H9 (cell line): ENCODE measurements at regions not wholly inside any gene's neighbourhood (a gene's known extent, or its start where the extent isn't known, plus 50 kb on each side); places are given as distances from the start of the nearest gene placed in this dataset.

Source experiments
- DNase-seq: peaks from one replicate; pipeline ENCODE4 v3.0.0-alpha.2; 2017
- H2AFZ ChIP-seq: one replicate; pipeline ENCODE4 v1.6.1; 2013; ENCODE audit warnings: mild to moderate bottlenecking, low read length, control low read depth, moderate library complexity
- H2AK5ac ChIP-seq: 2 replicates; pipeline ENCODE4 v1.6.1; 2013; ENCODE audit warnings: low read length, control low read depth, mixed read lengths; ENCODE audit not compliant: insufficient read length
- H2BK120ac ChIP-seq: one replicate; pipeline ENCODE4 v1.6.1; 2013; ENCODE audit warnings: low read depth, mild to moderate bottlenecking, low read length, control low read depth, inconsistent platforms; ENCODE audit not compliant: poor library complexity, severe bottlenecking
- H2BK12ac ChIP-seq: 2 replicates; pipeline ENCODE4 v1.6.1; 2013; ENCODE audit warnings: low read length, control low read depth, mixed read lengths, low read depth; ENCODE audit not compliant: insufficient read length
- H2BK15ac ChIP-seq: 2 replicates; pipeline ENCODE4 v1.6.1; 2013; ENCODE audit warnings: low read depth, low read length, control low read depth
- H2BK20ac ChIP-seq: one replicate; pipeline ENCODE4 v1.6.1; 2013; ENCODE audit warnings: low read depth, mild to moderate bottlenecking, low read length, control low read depth, inconsistent platforms; ENCODE audit not compliant: poor library complexity, severe bottlenecking
- H2BK5ac ChIP-seq: 2 replicates; pipeline ENCODE4 v1.6.1; 2013; ENCODE audit warnings: low read length, control low read depth, mixed read lengths; ENCODE audit not compliant: insufficient read length
- H3K14ac ChIP-seq: 2 replicates; pipeline ENCODE4 v1.6.1; 2013; ENCODE audit warnings: low read length, control low read depth; ENCODE audit not compliant: insufficient read depth
- H3K18ac ChIP-seq: 2 replicates; pipeline ENCODE4 v1.6.1; 2013; ENCODE audit warnings: low read depth, mild to moderate bottlenecking, mixed read lengths, low read length, control low read depth; ENCODE audit not compliant: insufficient read length
- H3K23ac ChIP-seq: 2 replicates; pipeline ENCODE4 v1.6.1; 2013; ENCODE audit warnings: low read length, control low read depth, mixed read lengths, low read depth; ENCODE audit not compliant: insufficient read length
- H3K23me2 ChIP-seq: 2 replicates; pipeline ENCODE4 v1.6.1; 2013; ENCODE audit warnings: low read depth, mild to moderate bottlenecking, mixed read lengths, low read length, control low read depth; ENCODE audit not compliant: insufficient read length, poor library complexity, severe bottlenecking
- H3K27ac ChIP-seq: 2 replicates; pipeline ENCODE4 v1.5.1; 2013; ENCODE audit warnings: low read length, control low read depth, mixed read lengths, low read depth; ENCODE audit not compliant: insufficient read length
- H3K27me3 ChIP-seq: 2 replicates; pipeline ENCODE4 v1.6.1; 2013; ENCODE audit warnings: low read length, control low read depth, inconsistent platforms; ENCODE audit not compliant: insufficient read depth
- H3K4ac ChIP-seq: 2 replicates; pipeline ENCODE4 v1.6.1; 2013; ENCODE audit warnings: low read depth, mild to moderate bottlenecking, control low read depth, inconsistent platforms, low read length, moderate library complexity
- H3K4me1 ChIP-seq: 2 replicates; pipeline ENCODE4 v1.6.1; 2013; ENCODE audit warnings: low read length, control low read depth, inconsistent platforms; ENCODE audit not compliant: insufficient read depth
- H3K4me2 ChIP-seq: 2 replicates; pipeline ENCODE4 v1.6.1; 2013; ENCODE audit warnings: low read length, control low read depth, mixed read lengths; ENCODE audit not compliant: insufficient read length, insufficient read depth
- H3K56ac ChIP-seq: 2 replicates; pipeline ENCODE4 v1.6.1; 2013; ENCODE audit warnings: low read depth, mild to moderate bottlenecking, mixed read lengths, low read length, control low read depth; ENCODE audit not compliant: insufficient read length
- H3K79me1 ChIP-seq: 2 replicates; pipeline ENCODE4 v1.6.1; 2013; ENCODE audit warnings: low read depth, mild to moderate bottlenecking, moderate library complexity, low read length, control low read depth, inconsistent platforms; ENCODE audit not compliant: insufficient read depth, poor library complexity, severe bottlenecking
- H3K79me2 ChIP-seq: 2 replicates; pipeline ENCODE4 v1.6.1; 2013; ENCODE audit warnings: low read length, control low read depth, inconsistent platforms; ENCODE audit not compliant: insufficient read depth
- H3K9ac ChIP-seq: 2 replicates; pipeline ENCODE4 v1.6.1; 2013; ENCODE audit warnings: low read length, control low read depth, mixed read lengths; ENCODE audit not compliant: insufficient read length; ENCODE audit errors: extremely low read depth
- H3K9me3 ChIP-seq: one replicate; pipeline ENCODE4 v1.6.1; 2013; ENCODE audit warnings: low read depth, low read length, inconsistent platforms; ENCODE audit not compliant: control insufficient read depth
- H3T11ph ChIP-seq: one replicate; pipeline ENCODE4 v1.6.1; 2013; ENCODE audit warnings: mild to moderate bottlenecking, low read length, control low read depth, inconsistent platforms
- H4K20me1 ChIP-seq: one replicate; pipeline ENCODE4 v1.6.1; 2013; ENCODE audit not compliant: control insufficient read depth, insufficient read length, insufficient read depth
- H4K5ac ChIP-seq: 2 replicates; pipeline ENCODE4 v1.6.1; 2013; ENCODE audit warnings: low read depth, mild to moderate bottlenecking, mixed read lengths, low read length, control low read depth; ENCODE audit not compliant: insufficient read length
- H4K8ac ChIP-seq: replicated peaks from 2 replicates; pipeline ENCODE4 v1.6.1; 2013; ENCODE audit warnings: low read length, control low read depth, mixed read lengths, low read depth; ENCODE audit not compliant: insufficient read length
- H4K91ac ChIP-seq: 2 replicates; pipeline ENCODE4 v1.6.1; 2013; ENCODE audit warnings: low read depth, mild to moderate bottlenecking, moderate library complexity, mixed read lengths, low read length, control low read depth; ENCODE audit not compliant: insufficient read length
- H3K27ac Mint-ChIP-seq, 3 experiments: 2 replicates in 2 of 3; 3 replicates in 1 of 3; pipeline ENCODE4 v1.8.0; 2020 to 2021; ENCODE audit warnings: mixed read lengths in 3 of 3, mild to moderate bottlenecking in 1 of 3, moderate library complexity in 1 of 3
- H3K27me3 Mint-ChIP-seq: 2 replicates; pipeline ENCODE4 v1.8.0; 2021; ENCODE audit warnings: low read depth, mild to moderate bottlenecking, moderate library complexity, mixed read lengths
- H3K36me3 Mint-ChIP-seq, 3 experiments: 2 replicates in 2 of 3; 3 replicates in 1 of 3; pipeline ENCODE4 v1.8.0; 2020 to 2021; ENCODE audit warnings: low read depth in 3 of 3, mixed read lengths in 3 of 3; ENCODE audit not compliant: insufficient read depth in 1 of 3
- H3K4me1 Mint-ChIP-seq, 2 experiments: 2 replicates each; pipeline ENCODE4 v1.8.0; 2020; ENCODE audit warnings: mixed read lengths in 2 of 2
- H3K4me3 Mint-ChIP-seq, 2 experiments: 2 replicates in 1 of 2; 3 replicates in 1 of 2; pipeline ENCODE4 v1.8.0; 2020 to 2021; ENCODE audit warnings: mild to moderate bottlenecking in 2 of 2, mixed read lengths in 2 of 2, moderate library complexity in 1 of 2
- H3K9me3 Mint-ChIP-seq, 2 experiments: 2 replicates in 1 of 2; 3 replicates in 1 of 2; pipeline ENCODE4 v1.8.0; 2020; ENCODE audit warnings: mild to moderate bottlenecking in 2 of 2, mixed read lengths in 2 of 2, moderate library complexity in 1 of 2
- WGBS: extraction: QIAGEN DNeasy Blood & Tissue Kit; methylation state at CpG from one replicate; pipeline ENCODE4 v1.1.7; 2013; ENCODE audit warnings: missing lambda C conversion rate, low lambda C conversion rate, mixed read lengths; ENCODE audit not compliant: insufficient read length; ENCODE audit errors: extremely low coverage; 5-methylcytosine and 5-hydroxymethylcytosine counted together
- TF ChIP-seq, protein P1 (sequence below): fragments of 200-600 bp; sonication (generic); conservative IDR thresholded peaks from 3 replicates; pipeline ENCODE4 v1.8.0; 2021; ENCODE audit warnings: antibody characterized with exemption, mild to moderate bottlenecking

- H3K4me1 ChIP-seq, result no peaks in the 10 kb centered on the region
- no peak overlapping the region for H3K14ac ChIP-seq
- no peak overlapping the region for H2BK20ac ChIP-seq
- no peak overlapping the region for H3K4me2 ChIP-seq
- no CpG with 5 or more reads among the region's 3 CpGs for WGBS
- Mint-ChIP-seq H3K4me1 (no peaks in the 10 kb centered on the region), H3K36me3 (no peaks in the 10 kb centered on the region), H3K27me3 (no peaks in the 10 kb centered on the region), H3K27ac (no peak overlapping the region), H3K9me3 (no peaks in the 10 kb centered on the region), H3K4me3 (no peak overlapping the region)
- no peaks in the 10 kb centered on the region for H3K23me2 ChIP-seq
- H3K18ac ChIP-seq, result no peak overlapping the region
- no peak overlapping the region for H2BK15ac ChIP-seq
- no peak overlapping the region for H2BK5ac ChIP-seq
- H3K56ac ChIP-seq, result no peak overlapping the region
- no peak overlapping the region for H3K23ac ChIP-seq
- H2BK12ac ChIP-seq, result no peak overlapping the region
- H4K91ac ChIP-seq, result no peak overlapping the region
- no peaks in the 10 kb centered on the region for H4K20me1 ChIP-seq
- no peaks in the 10 kb centered on the region for H3K79me1 ChIP-seq
- H4K8ac ChIP-seq, result no peak overlapping the region
- H2AFZ ChIP-seq, result no peak overlapping the region
- no peak for DNase-seq
- no peaks in the 10 kb centered on the region for H3K79me2 ChIP-seq
- no peak overlapping the region for H4K5ac ChIP-seq
- H3T11ph ChIP-seq, result no peak overlapping the region
- no peak overlapping the region for H3K4ac ChIP-seq
- H3K27ac ChIP-seq, result no peak overlapping the region
- H2BK120ac ChIP-seq, result no peak overlapping the region
- TF ChIP-seq, protein P1, sequence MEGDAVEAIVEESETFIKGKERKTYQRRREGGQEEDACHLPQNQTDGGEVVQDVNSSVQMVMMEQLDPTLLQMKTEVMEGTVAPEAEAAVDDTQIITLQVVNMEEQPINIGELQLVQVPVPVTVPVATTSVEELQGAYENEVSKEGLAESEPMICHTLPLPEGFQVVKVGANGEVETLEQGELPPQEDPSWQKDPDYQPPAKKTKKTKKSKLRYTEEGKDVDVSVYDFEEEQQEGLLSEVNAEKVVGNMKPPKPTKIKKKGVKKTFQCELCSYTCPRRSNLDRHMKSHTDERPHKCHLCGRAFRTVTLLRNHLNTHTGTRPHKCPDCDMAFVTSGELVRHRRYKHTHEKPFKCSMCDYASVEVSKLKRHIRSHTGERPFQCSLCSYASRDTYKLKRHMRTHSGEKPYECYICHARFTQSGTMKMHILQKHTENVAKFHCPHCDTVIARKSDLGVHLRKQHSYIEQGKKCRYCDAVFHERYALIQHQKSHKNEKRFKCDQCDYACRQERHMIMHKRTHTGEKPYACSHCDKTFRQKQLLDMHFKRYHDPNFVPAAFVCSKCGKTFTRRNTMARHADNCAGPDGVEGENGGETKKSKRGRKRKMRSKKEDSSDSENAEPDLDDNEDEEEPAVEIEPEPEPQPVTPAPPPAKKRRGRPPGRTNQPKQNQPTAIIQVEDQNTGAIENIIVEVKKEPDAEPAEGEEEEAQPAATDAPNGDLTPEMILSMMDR, result no peak
- H3K27me3 ChIP-seq, result no peaks in the 10 kb centered on the region
- H3K9me3 ChIP-seq, result no peaks in the 10 kb centered on the region
- no peak overlapping the region for H3K9ac ChIP-seq
- H2AK5ac ChIP-seq, result no peak overlapping the region
Measured at GRCh38 chr7:84578825-84579224, 384.2 kb upstream of the SEMA3A start.
